Endodermal cell (in vitro differentiated cells): ENCODE measurements at regions not wholly inside any gene's neighbourhood (a gene's known extent, or its start where the extent isn't known, plus 50 kb on each side); places are given as distances from the start of the nearest gene placed in this dataset.
A peak's percentile ranks its signal among the peaks of the same experiment; 100 is the strongest.

Experiments
- DNase-seq: peaks from one replicate; pipeline ENCODE4 v3.0.0-alpha.2; 2017
- H3K27ac ChIP-seq: 2 replicates; pipeline ENCODE4 v1.5.1; 2013; ENCODE audit warnings: mild to moderate bottlenecking, low read depth, low read length, moderate library complexity
- H3K27me3 ChIP-seq: 2 replicates; pipeline ENCODE4 v1.6.1; 2013; ENCODE audit warnings: mild to moderate bottlenecking, low read length, moderate library complexity; ENCODE audit not compliant: insufficient read depth, control insufficient read depth, poor library complexity, severe bottlenecking
- H3K36me3 ChIP-seq: 2 replicates; pipeline ENCODE4 v1.7.0; 2013; ENCODE audit warnings: mild to moderate bottlenecking, low read length, moderate library complexity; ENCODE audit not compliant: control insufficient read depth, insufficient read depth
- H3K4me1 ChIP-seq: one replicate; pipeline ENCODE4 v1.7.0; 2013; ENCODE audit warnings: low read length; ENCODE audit not compliant: control insufficient read depth, insufficient read depth
- H3K4me3 ChIP-seq: 2 replicates; pipeline ENCODE4 v1.5.1; 2013; ENCODE audit warnings: mild to moderate bottlenecking, low read length, moderate library complexity
- H3K9ac ChIP-seq: 2 replicates; pipeline ENCODE4 v1.6.1; 2013; ENCODE audit warnings: mild to moderate bottlenecking, low read length, moderate library complexity; ENCODE audit not compliant: poor library complexity, severe bottlenecking; ENCODE audit errors: extremely low read depth
- H3K9me3 ChIP-seq: 2 replicates; pipeline ENCODE4 v1.6.1; 2013; ENCODE audit warnings: mild to moderate bottlenecking, low read length, moderate library complexity; ENCODE audit not compliant: control insufficient read depth
- H3K27ac Mint-ChIP-seq: 2 replicates; pipeline ENCODE4 v1.8.0; 2020; ENCODE audit warnings: mixed read lengths
- H3K27me3 Mint-ChIP-seq: 2 replicates; pipeline ENCODE4 v1.8.0; 2021; ENCODE audit warnings: mild to moderate bottlenecking, mixed read lengths; ENCODE audit not compliant: insufficient read depth
- H3K36me3 Mint-ChIP-seq: 2 replicates; pipeline ENCODE4 v1.8.0; 2020; ENCODE audit warnings: low read depth, mixed read lengths
- H3K4me1 Mint-ChIP-seq: 2 replicates; pipeline ENCODE4 v1.8.0; 2020; ENCODE audit warnings: mixed read lengths
- H3K4me3 Mint-ChIP-seq: 2 replicates; pipeline ENCODE4 v1.8.0; 2020; ENCODE audit warnings: mild to moderate bottlenecking, moderate library complexity, mixed read lengths
- H3K9me3 Mint-ChIP-seq: 2 replicates; pipeline ENCODE4 v1.8.0; 2020; ENCODE audit warnings: mild to moderate bottlenecking, mixed read lengths
- CTCF ChIP-seq: fragments of 200-600 bp; sonication (generic); conservative IDR thresholded peaks from 2 replicates; pipeline ENCODE4 v1.5.0; 2021; ENCODE audit warnings: antibody characterized with exemption, mild to moderate bottlenecking
- WGBS, 2 experiments: methylation state at CpG; one replicate each; pipeline versions ENCODE4 v1.1.5 to v1.1.7; 2013; ENCODE audit warnings: missing lambda C conversion rate in 2 of 2, mixed read lengths in 1 of 2; ENCODE audit not compliant: insufficient coverage in 1 of 2, insufficient read length in 1 of 2; 5-methylcytosine and 5-hydroxymethylcytosine counted together

- no peak overlapping the region for H3K27ac ChIP-seq
- no peaks in the 10 kb centered on the region for H3K36me3 ChIP-seq
- no peak overlapping the region for H3K4me3 ChIP-seq
- no peaks in the 10 kb centered on the region for H3K9me3 ChIP-seq
- H3K27me3 ChIP-seq: no peaks in the 10 kb centered on the region
- no peak for DNase-seq
- Mint-ChIP-seq H3K27ac (peak overlapping the region; percentile 32), H3K4me3 (no peak overlapping the region), H3K36me3 (peaks cover 3% of the 10 kb centered on the region), H3K4me1 (peaks cover 12% of the 10 kb centered on the region), H3K9me3 (peaks cover 72% of the 10 kb centered on the region), H3K27me3 (no peaks in the 10 kb centered on the region)
- no peaks in the 10 kb centered on the region for H3K4me1 ChIP-seq
- 57 to 83% methylated on average over 1 to 10 of the region's 12 CpGs for WGBS, 2 experiments
- TF ChIP-seq CTCF: no peak
- no peak overlapping the region for H3K9ac ChIP-seq
Observed at GRCh38 chrX:10039821-10040793, 72.9 kb downstream of the CLDN34 start.

- Histone ChIP-seq H3K9ac (no peak overlapping the region), H3K27ac (no peak overlapping the region), H3K36me3 (no peaks in the 10 kb centered on the region), H3K4me1 (no peaks in the 10 kb centered on the region), H3K9me3 (no peaks in the 10 kb centered on the region), H3K4me3 (no peak overlapping the region), H3K27me3 (no peaks in the 10 kb centered on the region)
- Mint-ChIP-seq H3K9me3 (peaks cover 77% of the 10 kb centered on the region), H3K4me3 (no peak overlapping the region), H3K27ac (peak overlapping the region; percentile 48), H3K36me3 (peaks cover 3% of the 10 kb centered on the region), H3K27me3 (no peaks in the 10 kb centered on the region), H3K4me1 (peaks cover 12% of the 10 kb centered on the region)
- peak; percentile 63 for DNase-seq
- WGBS, 2 experiments: 40% methylated on average over 1 to 5 of the region's 5 CpGs
- no peak for TF ChIP-seq CTCF
Observed at GRCh38 chrX:10040961-10041360, 73.8 kb downstream of the CLDN34 start.

- H3K4me1 ChIP-seq: no peaks in the 10 kb centered on the region
- no peaks in the 10 kb centered on the region for H3K27me3 ChIP-seq
- Mint-ChIP-seq H3K27ac (peak overlapping the region; percentile 48), H3K4me1 (peaks cover 12% of the 10 kb centered on the region), H3K4me3 (no peak overlapping the region), H3K27me3 (no peaks in the 10 kb centered on the region), H3K9me3 (peaks cover 76% of the 10 kb centered on the region), H3K36me3 (peaks cover 1% of the 10 kb centered on the region)
- no peak overlapping the region for H3K4me3 ChIP-seq
- peak; percentile 58 for DNase-seq
- H3K9ac ChIP-seq: no peak overlapping the region
- no peak for TF ChIP-seq CTCF
- no peaks in the 10 kb centered on the region for H3K9me3 ChIP-seq
- no peak overlapping the region for H3K27ac ChIP-seq
- WGBS, 2 experiments: 66 to 67% methylated on average over 1 to 4 of the region's 4 CpGs
- H3K36me3 ChIP-seq: no peaks in the 10 kb centered on the region
Observed at GRCh38 chrX:10041383-10041782, 74.2 kb downstream of the CLDN34 start.
